SHP77 treated with DMSO at 0.1 percent for 48 hours (cell line): ENCODE measurements at regions not wholly inside any gene's neighbourhood (a gene's known extent, or its start where the extent isn't known, plus 50 kb on each side); places are given as distances from the start of the nearest gene placed in this dataset.
"Not testable (repeated sequence)": the region's sequence is repeated elsewhere in the genome, so short reads cannot be mapped to it uniquely, and the experiment has no call there.

Source experiments
- DNase-seq: peaks from one replicate; lab custom pipeline; 2025; lab: John Stamatoyannopoulos, UW

GRCh38 chr3:11898611-11899325 lies 52.1 kb upstream of the TAMM41 start:
- no peak for DNase-seq

- DNase-seq = not testable (repeated sequence)
These were observed 52.7 kb upstream of the TAMM41 start for GRCh38 chr3:11899389-11899788.

GRCh38 chr3:11899826-11900225 lies 53.1 kb upstream of the TAMM41 start:
- DNase-seq = no peak

- DNase-seq = no peak
These were observed 54.1 kb upstream of the TAMM41 start for GRCh38 chr3:11900824-11901223.

GRCh38 chr3:11901286-11901875 lies 54.7 kb upstream of the TAMM41 start:
- no peak for DNase-seq

GRCh38 chr3:11903047-11903446 lies 56.4 kb upstream of the TAMM41 start:
- no peak for DNase-seq

- DNase-seq = no peak
These were observed 56.8 kb upstream of the TAMM41 start for GRCh38 chr3:11903447-11903846.

- no peak for DNase-seq
These were observed 57.5 kb upstream of the TAMM41 start for GRCh38 chr3:11904157-11904556.

GRCh38 chr3:11906407-11906806 lies 59.7 kb upstream of the TAMM41 start:
- no peak for DNase-seq

- no peak for DNase-seq
These were observed 61.3 kb upstream of the TAMM41 start for GRCh38 chr3:11907667-11908660.

GRCh38 chr3:11908981-11909698 lies 62.5 kb upstream of the TAMM41 start:
- DNase-seq = no peak

- no peak for DNase-seq
These were observed 63.0 kb upstream of the TAMM41 start for GRCh38 chr3:11909726-11910125.

- DNase-seq = not testable (repeated sequence)
These were observed 63.7 kb upstream of the TAMM41 start for GRCh38 chr3:11910216-11910930.

GRCh38 chr3:11910971-11911531 lies 64.4 kb upstream of the TAMM41 start:
- no peak for DNase-seq

GRCh38 chr3:11911887-11912286 lies 65.2 kb upstream of the TAMM41 start:
- DNase-seq = not testable (repeated sequence)

GRCh38 chr3:11913316-11913715 lies 66.6 kb upstream of the TAMM41 start:
- DNase-seq = no peak

- no peak for DNase-seq
These were observed 67.4 kb upstream of the TAMM41 start for GRCh38 chr3:11914041-11914440.

GRCh38 chr3:11914651-11915050 lies 68.0 kb upstream of the TAMM41 start:
- no peak for DNase-seq

GRCh38 chr3:11915621-11916424 lies 69.1 kb upstream of the TAMM41 start:
- no peak for DNase-seq

GRCh38 chr3:11916425-11916762 lies 69.7 kb upstream of the TAMM41 start:
- DNase-seq = not testable (repeated sequence)
